ENCODE measurements at regions not wholly inside any gene's neighbourhood (a gene's known extent, or its start where the extent isn't known, plus 50 kb on each side); places are given as distances from the start of the nearest gene placed in this dataset.

DNA sequence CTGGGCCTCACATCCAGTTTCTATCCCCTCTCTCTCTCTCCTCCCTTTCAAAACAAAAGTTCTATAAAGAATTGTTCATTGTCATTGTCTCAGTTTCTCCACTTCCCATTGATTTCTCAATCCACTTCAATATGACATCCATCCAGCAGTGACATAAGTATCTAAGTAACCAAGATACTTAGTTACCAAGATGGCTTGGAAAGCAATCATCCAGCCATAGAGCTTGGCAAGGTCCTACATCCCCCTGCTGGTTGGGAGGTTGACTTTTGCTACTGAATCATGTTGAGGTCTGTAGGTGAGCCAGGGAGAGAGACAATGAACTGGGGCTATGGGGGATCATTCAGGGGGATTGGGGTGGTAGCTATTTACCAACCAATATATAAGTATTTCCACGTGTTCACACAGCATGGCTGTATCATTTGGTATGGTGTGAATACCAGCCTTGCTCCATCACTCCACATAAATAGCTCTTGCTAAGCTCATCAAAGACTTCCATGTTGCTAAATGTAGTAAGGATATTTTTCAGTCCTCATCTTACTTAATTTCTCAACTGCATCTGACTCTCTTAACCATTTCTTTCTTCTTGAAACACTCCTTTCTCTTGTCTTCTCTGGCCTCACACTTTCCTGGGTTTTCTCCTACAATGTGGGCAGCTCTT is 58.8 kb upstream of the NTRK3 start:
- Histone ChIP-seq H3K9me3 (ENCODE audit: low read depth) (no peaks in the 10 kb centered on the region), H3K9ac (no peak overlapping the region), H3K79me2 (ENCODE audit: low read depth) (no peaks in the 10 kb centered on the region), H3K4me2 (no peak overlapping the region), H4K20me1 (ENCODE audit: low read depth) (no peaks in the 10 kb centered on the region), H3K27ac (no peak overlapping the region), H2AFZ (replicated peaks) (no peak overlapping the region), H3F3A (ENCODE audit: low read depth) (no peaks in the 10 kb centered on the region), H3K4me3 (no peak overlapping the region), H3K36me3 (no peaks in the 10 kb centered on the region), H3K27me3 (no peaks in the 10 kb centered on the region), H3K4me1 (no peaks in the 10 kb centered on the region)
- no peak for DNase-seq (ENCODE audit: low spot score)
- Mint-ChIP-seq H3K27me3 (ENCODE audit: insufficient read depth, low read depth) (peaks cover 7% of the 10 kb centered on the region), H3K27ac (no peak overlapping the region), H3K4me3 (no peak overlapping the region), H3K9me3 (peaks cover 8% of the 10 kb centered on the region), H3K4me1 (no peaks in the 10 kb centered on the region), H3K36me3 (no peaks in the 10 kb centered on the region)
- TF ChIP-seq EZH2phosphoT487 (IDR thresholded peaks at IDR 0.05), result no peak
- TF ChIP-seq EZH2 (IDR thresholded peaks at IDR 0.05), result no peak
- TF ChIP-seq, protein P1, sequence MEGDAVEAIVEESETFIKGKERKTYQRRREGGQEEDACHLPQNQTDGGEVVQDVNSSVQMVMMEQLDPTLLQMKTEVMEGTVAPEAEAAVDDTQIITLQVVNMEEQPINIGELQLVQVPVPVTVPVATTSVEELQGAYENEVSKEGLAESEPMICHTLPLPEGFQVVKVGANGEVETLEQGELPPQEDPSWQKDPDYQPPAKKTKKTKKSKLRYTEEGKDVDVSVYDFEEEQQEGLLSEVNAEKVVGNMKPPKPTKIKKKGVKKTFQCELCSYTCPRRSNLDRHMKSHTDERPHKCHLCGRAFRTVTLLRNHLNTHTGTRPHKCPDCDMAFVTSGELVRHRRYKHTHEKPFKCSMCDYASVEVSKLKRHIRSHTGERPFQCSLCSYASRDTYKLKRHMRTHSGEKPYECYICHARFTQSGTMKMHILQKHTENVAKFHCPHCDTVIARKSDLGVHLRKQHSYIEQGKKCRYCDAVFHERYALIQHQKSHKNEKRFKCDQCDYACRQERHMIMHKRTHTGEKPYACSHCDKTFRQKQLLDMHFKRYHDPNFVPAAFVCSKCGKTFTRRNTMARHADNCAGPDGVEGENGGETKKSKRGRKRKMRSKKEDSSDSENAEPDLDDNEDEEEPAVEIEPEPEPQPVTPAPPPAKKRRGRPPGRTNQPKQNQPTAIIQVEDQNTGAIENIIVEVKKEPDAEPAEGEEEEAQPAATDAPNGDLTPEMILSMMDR (IDR thresholded peaks at IDR 0.05), result no peak

DNA sequence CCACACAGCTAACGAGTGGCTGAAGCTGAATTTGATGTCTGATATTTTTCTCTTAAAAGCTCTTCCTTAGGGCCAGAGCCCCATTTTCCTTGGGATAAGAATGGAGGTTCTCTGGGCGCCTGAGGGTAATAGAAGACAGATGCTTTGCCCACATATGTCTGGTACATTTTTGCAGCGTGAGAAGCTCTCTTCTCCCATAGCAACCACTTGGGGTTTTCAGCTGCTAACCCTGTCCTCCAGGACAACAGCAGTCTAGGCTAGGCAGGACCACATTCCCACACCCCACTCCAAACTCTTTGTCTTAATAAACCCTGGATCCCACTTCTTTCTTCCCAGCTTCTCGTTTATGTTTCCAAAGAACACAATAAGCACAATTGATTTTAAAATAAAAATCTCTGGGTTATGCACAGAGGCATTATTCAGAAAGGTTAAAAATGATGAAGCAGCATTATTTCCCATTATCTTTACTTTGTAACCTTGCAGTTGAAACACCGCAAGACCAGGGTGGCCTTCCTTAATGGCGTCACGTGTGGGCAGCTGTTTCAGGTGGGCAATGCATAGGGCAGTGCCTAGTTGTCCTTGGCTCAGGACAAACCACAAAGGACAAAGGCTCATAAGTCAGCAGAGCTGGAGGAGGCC is 56.5 kb upstream of the NTRK3 start:
- H3K9me3 ChIP-seq (ENCODE audit: low read depth), result no peaks in the 10 kb centered on the region
- H3K9ac ChIP-seq, result no peak overlapping the region
- H3K4me3 Mint-ChIP-seq, result no peak overlapping the region
- no peak overlapping the region for H3K27ac ChIP-seq
- H3K27me3 Mint-ChIP-seq (ENCODE audit: insufficient read depth, low read depth), result peaks cover 7% of the 10 kb centered on the region
- no peak for DNase-seq (ENCODE audit: low spot score)
- H3K79me2 ChIP-seq (ENCODE audit: low read depth), result no peaks in the 10 kb centered on the region
- H3K4me1 Mint-ChIP-seq, result no peaks in the 10 kb centered on the region
- H3K36me3 ChIP-seq, result no peaks in the 10 kb centered on the region
- no peak overlapping the region for H3K27ac Mint-ChIP-seq
- H3F3A ChIP-seq (ENCODE audit: low read depth), result no peaks in the 10 kb centered on the region
- no peaks in the 10 kb centered on the region for H3K27me3 ChIP-seq
- no peaks in the 10 kb centered on the region for H3K36me3 Mint-ChIP-seq
- TF ChIP-seq EZH2phosphoT487 (IDR thresholded peaks at IDR 0.05) (no peak), EZH2 (IDR thresholded peaks at IDR 0.05) (no peak)
- TF ChIP-seq, protein P1 (IDR thresholded peaks at IDR 0.05), result no peak
- no peak overlapping the region for H2AFZ ChIP-seq (replicated peaks)
- H3K4me3 ChIP-seq, result no peak overlapping the region
- peaks cover 8% of the 10 kb centered on the region for H3K9me3 Mint-ChIP-seq
- H4K20me1 ChIP-seq (ENCODE audit: low read depth), result no peaks in the 10 kb centered on the region
- no peak overlapping the region for H3K4me2 ChIP-seq
- no peaks in the 10 kb centered on the region for H3K4me1 ChIP-seq

DNA sequence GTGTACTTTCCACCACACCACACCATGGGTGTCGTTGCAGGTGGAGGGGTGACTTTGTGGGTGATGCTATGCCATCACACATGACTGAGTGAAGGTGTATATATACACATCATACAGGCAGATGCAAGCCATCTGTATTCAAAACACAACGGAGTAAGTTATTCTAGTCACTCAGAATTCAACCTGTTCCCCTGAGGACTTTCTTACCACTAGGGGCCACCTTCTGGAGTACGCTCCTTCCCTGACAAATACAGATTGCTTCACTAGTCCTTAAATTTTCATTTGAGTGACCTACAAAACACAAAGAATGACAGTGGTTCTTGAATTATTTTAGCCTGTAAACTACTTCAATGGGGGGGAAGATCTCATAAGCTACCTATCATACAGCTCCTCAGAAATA is 52.8 kb upstream of the NTRK3 start:
- Histone ChIP-seq H3K4me1 (no peaks in the 10 kb centered on the region), H3K36me3 (no peaks in the 10 kb centered on the region), H3K4me2 (no peak overlapping the region), H3F3A (ENCODE audit: low read depth) (no peaks in the 10 kb centered on the region), H3K27me3 (no peaks in the 10 kb centered on the region), H3K9me3 (ENCODE audit: low read depth) (no peaks in the 10 kb centered on the region), H3K4me3 (no peak overlapping the region), H4K20me1 (ENCODE audit: low read depth) (no peaks in the 10 kb centered on the region), H2AFZ (replicated peaks) (no peak overlapping the region), H3K27ac (no peak overlapping the region), H3K79me2 (ENCODE audit: low read depth) (no peaks in the 10 kb centered on the region), H3K9ac (no peak overlapping the region)
- Mint-ChIP-seq H3K9me3 (peaks cover 7% of the 10 kb centered on the region), H3K27me3 (ENCODE audit: insufficient read depth, low read depth) (peaks cover 7% of the 10 kb centered on the region), H3K36me3 (no peaks in the 10 kb centered on the region), H3K4me1 (no peaks in the 10 kb centered on the region), H3K4me3 (no peak overlapping the region), H3K27ac (no peak overlapping the region)
- no peak for DNase-seq (ENCODE audit: low spot score)
- TF ChIP-seq, protein P1 (IDR thresholded peaks at IDR 0.05), result peak; percentile 32
- no peak for TF ChIP-seq EZH2phosphoT487 (IDR thresholded peaks at IDR 0.05)
